Ovary (tissue), 7 donors: ENCODE measurements at regions not wholly inside any gene's neighbourhood (a gene's known extent, or its start where the extent isn't known, plus 50 kb on each side); places are given as distances from the start of the nearest gene placed in this dataset.

Experiments used
- DNase-seq, 5 donors: peaks; one replicate each; pipeline ENCODE4 v3.0.0-alpha.2; 2019 to 2020
- H3K27ac ChIP-seq, 2 donors: fragments of 200-600 bp; one replicate each; pipeline versions ENCODE4 v1.5.1 to v1.8.0; 2019 to 2022
- H3K27me3 ChIP-seq: fragments of 200-600 bp; one replicate; pipeline ENCODE4 v1.8.0; 2022
- H3K36me3 ChIP-seq: fragments of 200-600 bp; sonication (generic); one replicate; pipeline ENCODE4 v1.5.1; 2019
- H3K4me1 ChIP-seq: one replicate; pipeline ENCODE4 v1.8.1; 2013; ENCODE audit warnings: mild to moderate bottlenecking, moderate library complexity; ENCODE audit not compliant: insufficient read depth
- H3K4me3 ChIP-seq: fragments of 200-600 bp; sonication (generic); one replicate; pipeline ENCODE4 v1.5.1; 2017
- H3K9me3 ChIP-seq, 2 donors: fragments of 200-600 bp in 1 of 2; sonication (generic) in 1 of 2; one replicate each; pipeline versions ENCODE4 v1.5.1 to v1.8.1; 2013 to 2019; ENCODE audit warnings: mild to moderate bottlenecking in 1 of 2, moderate library complexity in 1 of 2
- EP300 ChIP-seq: sonication (generic); formaldehyde crosslinking; IDR thresholded peaks from one replicate; pipeline ENCODE4 v1.6.1; 2017; ENCODE audit warnings: antibody characterized with exemption
- POLR2A ChIP-seq: fragments of 450-650 bp; IDR thresholded peaks from one replicate; pipeline ENCODE4 v1.6.1; 2017; ENCODE audit warnings: antibody characterized with exemption, mild to moderate bottlenecking, moderate library complexity
- WGBS, 3 donors: extraction: QIAGEN DNeasy Blood & Tissue Kit in 1 of 3; methylation state at CpG; one replicate each; pipeline versions ENCODE4 v1.1.5 to v1.1.7; 2013 to 2017; 5-methylcytosine and 5-hydroxymethylcytosine counted together
- intact Hi-C, 4 donors: fragments of 100-400 bp; cut with DNase I; formaldehyde crosslinking; loops; one replicate each; pipeline versions ENCODE4 v1.11.0 to v1.15.1; 2022 to 2023
- TF ChIP-seq, protein P1 (sequence below), 3 donors: fragments of 450-650 bp in 2 of 3; fragments of 200-600 bp in 1 of 3; IDR thresholded peaks; one replicate each; pipeline versions ENCODE4 v1.5.1 to v1.8.0; 2016 to 2022; ENCODE audit warnings: antibody characterized with exemption in 3 of 3, mild to moderate bottlenecking in 1 of 3
- donor health status: DM: no; HTN: no; CAD: no; lungs with moderate emphysema.
- donor health status: DM: no; HTN: no; CAD: no.
- donor health status: Bipolar disorder and iron deficiency.
- donor health status: DM: no; HTN: no; CAD: no.
- donor health status: DM: yes; HTN: yes; CAD: no.

DNA sequence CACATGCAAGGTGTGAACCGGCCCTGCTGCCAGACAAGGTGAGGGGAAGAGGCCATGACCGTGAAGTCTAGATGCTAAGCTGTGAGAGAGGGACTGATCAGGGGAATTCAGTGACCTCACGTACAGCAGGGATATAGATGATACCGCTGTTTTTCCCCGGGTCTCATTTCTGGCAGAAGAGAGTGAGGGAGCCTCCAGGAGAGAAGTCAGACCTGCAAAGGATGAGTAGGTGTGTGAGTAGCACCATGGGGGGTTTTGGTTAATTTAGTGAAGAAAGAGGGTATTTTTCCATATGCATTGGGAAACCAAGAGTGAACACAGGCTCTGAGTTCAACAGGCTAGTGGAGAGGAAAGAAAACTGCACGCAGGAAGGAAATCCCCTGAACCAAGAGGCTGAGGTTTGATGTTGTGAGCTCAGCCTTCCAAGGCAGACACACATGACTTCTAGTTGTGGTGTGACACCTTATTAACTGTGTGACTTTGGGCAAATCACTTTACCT lies 127.6 kb upstream of the GATB start:
- Histone ChIP-seq H3K27me3 (no peaks in the 10 kb centered on the region), H3K4me3 (no peak overlapping the region), H3K36me3 (no peaks in the 10 kb centered on the region), H3K27ac (no peak overlapping the region), H3K9me3 (no peaks in the 10 kb centered on the region), H3K4me1 (no peaks in the 10 kb centered on the region)
- DNase-seq: no peak
- no peak for TF ChIP-seq POLR2A
- TF ChIP-seq, protein P1, sequence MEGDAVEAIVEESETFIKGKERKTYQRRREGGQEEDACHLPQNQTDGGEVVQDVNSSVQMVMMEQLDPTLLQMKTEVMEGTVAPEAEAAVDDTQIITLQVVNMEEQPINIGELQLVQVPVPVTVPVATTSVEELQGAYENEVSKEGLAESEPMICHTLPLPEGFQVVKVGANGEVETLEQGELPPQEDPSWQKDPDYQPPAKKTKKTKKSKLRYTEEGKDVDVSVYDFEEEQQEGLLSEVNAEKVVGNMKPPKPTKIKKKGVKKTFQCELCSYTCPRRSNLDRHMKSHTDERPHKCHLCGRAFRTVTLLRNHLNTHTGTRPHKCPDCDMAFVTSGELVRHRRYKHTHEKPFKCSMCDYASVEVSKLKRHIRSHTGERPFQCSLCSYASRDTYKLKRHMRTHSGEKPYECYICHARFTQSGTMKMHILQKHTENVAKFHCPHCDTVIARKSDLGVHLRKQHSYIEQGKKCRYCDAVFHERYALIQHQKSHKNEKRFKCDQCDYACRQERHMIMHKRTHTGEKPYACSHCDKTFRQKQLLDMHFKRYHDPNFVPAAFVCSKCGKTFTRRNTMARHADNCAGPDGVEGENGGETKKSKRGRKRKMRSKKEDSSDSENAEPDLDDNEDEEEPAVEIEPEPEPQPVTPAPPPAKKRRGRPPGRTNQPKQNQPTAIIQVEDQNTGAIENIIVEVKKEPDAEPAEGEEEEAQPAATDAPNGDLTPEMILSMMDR (IDR thresholded peaks at IDR 0.05): no peak
- no peak for TF ChIP-seq EP300
- intact Hi-C loops: no loop called here
- WGBS, 3 donors: 95 to 96% (median 95%) methylated on average over 6 of the region's 6 CpGs

DNA sequence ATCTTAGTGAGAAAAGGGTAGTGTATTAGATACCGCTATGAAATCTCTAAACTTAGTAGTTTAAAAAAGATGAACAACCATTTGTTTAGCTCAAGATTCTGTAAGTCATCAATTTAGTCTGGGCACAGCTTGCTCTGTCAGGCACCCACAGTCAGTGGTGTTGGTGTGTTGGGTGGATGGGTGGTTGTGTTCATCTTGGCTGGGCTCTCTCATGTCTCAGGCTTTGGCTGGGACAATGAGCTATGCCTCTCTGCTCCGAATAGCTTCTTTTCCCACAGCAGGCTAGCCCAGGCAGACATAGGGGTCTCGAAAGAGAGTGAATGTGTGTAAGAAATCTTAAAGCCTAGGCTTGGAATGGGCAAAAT lies 127.0 kb upstream of the GATB start:
- no peak overlapping the region for H3K27ac ChIP-seq
- WGBS, 3 donors: 92 to 99% (median 98%) methylated on average over 3 of the region's 3 CpGs

DNA sequence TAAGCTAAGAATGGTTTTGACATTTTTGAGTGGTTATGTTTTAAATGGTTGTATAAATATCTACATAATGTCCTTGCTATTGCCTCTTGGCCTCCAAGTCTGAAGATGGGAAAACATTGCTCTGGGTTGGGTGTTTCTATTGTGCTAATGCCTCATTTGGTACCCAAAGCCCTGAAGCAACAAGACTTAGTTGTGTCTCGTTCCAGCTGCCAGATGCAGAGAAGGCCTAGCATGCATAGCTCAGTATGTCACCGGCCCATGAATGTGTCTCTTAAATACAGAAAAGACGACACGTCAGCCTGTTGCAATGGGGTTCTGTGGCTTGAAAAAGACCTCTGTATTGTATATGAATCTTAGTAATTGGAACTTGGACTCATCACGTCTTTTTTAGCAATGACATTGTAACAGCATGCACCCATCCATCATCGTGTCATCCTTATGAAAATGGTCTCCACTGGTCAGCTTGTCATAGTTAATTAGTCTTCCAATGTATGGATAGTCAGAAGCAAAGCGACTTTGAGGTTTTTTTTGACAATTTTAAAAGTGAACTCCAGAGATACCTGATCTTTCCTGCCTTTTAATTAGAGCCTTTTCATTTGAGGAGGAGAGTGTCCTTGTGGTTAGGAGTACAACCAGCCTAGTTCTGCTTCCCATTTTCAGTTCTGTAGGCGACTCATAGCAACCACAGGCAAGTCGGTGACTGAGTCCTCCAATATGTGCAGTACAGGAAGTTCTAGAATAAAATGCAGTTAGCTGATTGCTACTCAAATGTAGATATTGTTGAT lies 126.4 kb upstream of the GATB start:
- WGBS, 3 donors: 79 to 85% (median 83%) methylated on average over 9 of the region's 9 CpGs
- no peaks in the 10 kb centered on the region for H3K27me3 ChIP-seq
- DNase-seq: no peak
- no peak for TF ChIP-seq POLR2A
- H3K36me3 ChIP-seq: no peaks in the 10 kb centered on the region
- no peak overlapping the region for H3K27ac ChIP-seq
- H3K4me3 ChIP-seq: no peak overlapping the region
- intact Hi-C loops: no loop called here
- H3K4me1 ChIP-seq: no peaks in the 10 kb centered on the region
- no peaks in the 10 kb centered on the region for H3K9me3 ChIP-seq

More for the DNA sequence above, 127.0 kb upstream of the GATB start:
- no peaks in the 10 kb centered on the region for H3K4me1 ChIP-seq
- H3K9me3 ChIP-seq: no peaks in the 10 kb centered on the region
- DNase-seq: no peak
- no peaks in the 10 kb centered on the region for H3K27me3 ChIP-seq
- TF ChIP-seq, protein P1 (IDR thresholded peaks at IDR 0.05): no peak
- no peaks in the 10 kb centered on the region for H3K36me3 ChIP-seq
- intact Hi-C loops: no loop called here
- H3K4me3 ChIP-seq: no peak overlapping the region

DNA sequence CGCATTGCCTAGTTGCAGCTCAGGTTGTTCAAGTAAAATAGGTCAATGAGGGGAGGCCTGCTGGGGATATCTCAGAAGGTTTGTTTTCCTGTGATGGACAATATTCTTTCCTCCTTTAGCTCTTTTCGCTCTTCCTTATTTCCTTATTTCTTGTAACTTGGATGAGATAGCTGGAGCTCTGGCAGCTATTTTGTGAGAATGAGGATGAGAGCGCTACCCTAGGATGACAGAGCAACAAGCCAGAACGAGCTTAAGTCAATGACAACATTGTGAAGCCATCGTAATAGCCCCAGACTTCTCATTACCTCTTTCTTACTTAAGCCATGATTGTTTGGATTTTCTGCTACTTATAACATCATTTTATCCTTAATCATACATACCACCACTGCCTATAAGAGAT lies 124.3 kb upstream of the GATB start:
- Histone ChIP-seq H3K27me3 (no peaks in the 10 kb centered on the region), H3K36me3 (no peaks in the 10 kb centered on the region), H3K4me1 (no peaks in the 10 kb centered on the region), H3K27ac (no peak overlapping the region), H3K4me3 (no peak overlapping the region), H3K9me3 (no peaks in the 10 kb centered on the region)
- 94 to 96% (median 96%) methylated on average over 5 of the region's 5 CpGs for WGBS, 3 donors
- intact Hi-C loops: no loop called here
- DNase-seq: no peak
- TF ChIP-seq POLR2A (no peak), EP300 (no peak)
- TF ChIP-seq, protein P1 (IDR thresholded peaks at IDR 0.05): no peak

DNA sequence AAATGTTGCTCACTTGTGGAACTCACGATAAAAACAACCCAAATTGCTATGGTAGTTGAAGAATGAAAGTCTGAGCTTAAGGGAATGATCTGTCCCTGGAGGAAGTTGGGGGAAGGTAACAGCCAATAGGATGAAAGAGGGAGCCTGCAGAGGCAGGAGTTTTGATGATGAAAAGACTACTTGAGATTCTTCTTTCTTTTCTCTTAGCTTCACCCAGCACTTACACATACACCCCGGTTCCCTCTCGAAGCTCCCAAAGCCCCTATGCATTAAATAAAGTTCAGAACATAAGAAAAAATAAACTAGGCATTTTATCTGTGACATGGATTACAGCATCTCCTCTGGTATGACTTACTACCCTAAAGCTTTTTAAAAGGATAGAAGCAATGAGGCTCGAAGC lies 122.9 kb upstream of the GATB start:
- no peak overlapping the region for H3K27ac ChIP-seq

More for the DNA sequence above, 122.9 kb upstream of the GATB start:
- WGBS, 3 donors: 85 to 91% (median 91%) methylated on average over 4 of the region's 4 CpGs
- TF ChIP-seq POLR2A: no peak
- TF ChIP-seq, protein P1 (IDR thresholded peaks at IDR 0.05): no peak
- no peak for TF ChIP-seq EP300
- intact Hi-C loops: no loop called here
- H3K9me3 ChIP-seq: no peaks in the 10 kb centered on the region
- no peaks in the 10 kb centered on the region for H3K27me3 ChIP-seq
- no peak for DNase-seq
- no peaks in the 10 kb centered on the region for H3K4me1 ChIP-seq
- no peak overlapping the region for H3K4me3 ChIP-seq
- H3K36me3 ChIP-seq: no peaks in the 10 kb centered on the region
